ENCODE measurements at regions not wholly inside any gene's neighbourhood (a gene's known extent, or its start where the extent isn't known, plus 50 kb on each side); places are given as distances from the start of the nearest gene placed in this dataset.
"Not testable (repeated sequence)": the region's sequence is repeated elsewhere in the genome, so short reads cannot be mapped to it uniquely, and the experiment has no call there.

GRCh38 chr16:70014915-70015314, 63.8 kb downstream of the CLEC18A start:
- not testable (repeated sequence) for DNase-seq

- DNase-seq, result not testable (repeated sequence)
These were observed 65.6 kb downstream of the CLEC18A start for GRCh38 chr16:70016751-70017150.

GRCh38 chr16:70018254-70018653, 67.1 kb downstream of the CLEC18A start:
- DNase-seq, result peak; percentile 5 to 42

- not testable (repeated sequence) for DNase-seq
These were observed 72.1 kb downstream of the CLEC18A start for GRCh38 chr16:70023207-70023606.

GRCh38 chr16:70023956-70024355, 72.8 kb downstream of the CLEC18A start:
- DNase-seq, result not testable (repeated sequence)

- peak in 1 of 2 experiments; percentile 45 for DNase-seq
These were observed 75.2 kb downstream of the CLEC18A start for GRCh38 chr16:70026165-70026854.

GRCh38 chr16:70032906-70033305, 81.2 kb upstream of the PDPR start:
- DNase-seq, result not testable (repeated sequence)

GRCh38 chr16:70037913-70038312, 76.2 kb upstream of the PDPR start:
- not testable (repeated sequence) for DNase-seq

- DNase-seq, result not testable (repeated sequence)
These were observed 73.6 kb upstream of the PDPR start for GRCh38 chr16:70040554-70040953.

- not testable (repeated sequence) for DNase-seq
These were observed 70.5 kb upstream of the PDPR start for GRCh38 chr16:70043538-70044067.

GRCh38 chr16:70046560-70046959, 67.6 kb upstream of the PDPR start:
- DNase-seq, result not testable (repeated sequence)

GRCh38 chr16:70048083-70048482, 66.0 kb upstream of the PDPR start:
- not testable (repeated sequence) for DNase-seq

GRCh38 chr16:70058056-70058455, 56.1 kb upstream of the PDPR start:
- not testable (repeated sequence) for DNase-seq

GRCh38 chr16:70059429-70059828, 54.7 kb upstream of the PDPR start:
- DNase-seq, result not testable (repeated sequence)

- DNase-seq, result not testable (repeated sequence)
These were observed 53.6 kb upstream of the PDPR start for GRCh38 chr16:70060521-70061027.

GRCh38 chr16:70061671-70062218, 52.4 kb upstream of the PDPR start:
- DNase-seq, result not testable (repeated sequence)

- not testable (repeated sequence) for DNase-seq
These were observed 51.2 kb upstream of the PDPR start for GRCh38 chr16:70062947-70063346.

Data from stimulated activated CD4-positive, alpha-beta T cell treated with anti-CD3 and anti-CD28 coated beads, Interleukin-4, amount 100 ng/mL, for 4 hours (primary cell).